NCI-H524 (cell line): ENCODE measurements at regions not wholly inside any gene's neighbourhood (a gene's known extent, or its start where the extent isn't known, plus 50 kb on each side); places are given as distances from the start of the nearest gene placed in this dataset.
"Not testable (repeated sequence)": the region's sequence is repeated elsewhere in the genome, so short reads cannot be mapped to it uniquely, and the experiment has no call there.

Experiments used
- DNase-seq, 2 experiments: peaks; one replicate each; lab custom pipeline; 2025; lab: John Stamatoyannopoulos, UW

DNA sequence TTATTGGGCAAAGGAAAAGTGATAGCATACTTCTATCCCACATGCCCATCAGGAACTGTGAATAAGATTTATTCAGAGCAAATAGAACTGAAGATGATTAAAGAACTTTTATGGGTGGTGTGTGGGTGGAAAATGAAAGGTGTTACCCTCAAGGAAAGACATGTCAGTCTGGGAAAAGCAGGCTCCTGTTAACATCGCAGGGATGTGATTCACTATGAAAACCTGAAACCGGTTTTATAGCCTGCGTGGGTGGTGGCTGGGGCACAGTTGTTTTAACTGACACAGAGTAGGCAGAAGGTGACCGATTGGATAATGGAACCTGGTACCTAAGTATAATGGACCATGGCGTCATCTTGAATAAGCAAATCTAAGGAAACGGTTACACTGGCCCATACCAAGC, 61.3 kb upstream of the CASK start:
- DNase-seq, result no peak

DNA sequence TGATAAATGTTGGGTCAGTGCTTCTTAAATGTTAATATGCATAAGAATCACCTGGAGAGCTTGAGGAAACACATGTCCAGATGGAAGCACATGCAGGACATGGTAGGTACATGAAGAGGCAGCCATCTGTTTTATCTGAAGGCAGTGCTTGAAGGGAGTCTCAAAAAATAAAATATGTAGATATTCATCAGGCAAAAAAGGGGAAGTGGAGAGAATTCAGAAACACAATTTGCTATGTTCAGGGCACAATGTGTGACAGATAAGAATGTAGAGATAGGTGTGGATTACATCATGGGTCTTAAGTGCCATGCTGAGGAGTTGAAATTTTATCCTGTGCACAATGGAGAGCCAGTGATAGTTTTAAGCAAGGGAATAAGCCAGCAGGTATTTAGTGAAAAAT, 59.6 kb upstream of the CASK start:
- peak; percentile 24 to 70 for DNase-seq

DNA sequence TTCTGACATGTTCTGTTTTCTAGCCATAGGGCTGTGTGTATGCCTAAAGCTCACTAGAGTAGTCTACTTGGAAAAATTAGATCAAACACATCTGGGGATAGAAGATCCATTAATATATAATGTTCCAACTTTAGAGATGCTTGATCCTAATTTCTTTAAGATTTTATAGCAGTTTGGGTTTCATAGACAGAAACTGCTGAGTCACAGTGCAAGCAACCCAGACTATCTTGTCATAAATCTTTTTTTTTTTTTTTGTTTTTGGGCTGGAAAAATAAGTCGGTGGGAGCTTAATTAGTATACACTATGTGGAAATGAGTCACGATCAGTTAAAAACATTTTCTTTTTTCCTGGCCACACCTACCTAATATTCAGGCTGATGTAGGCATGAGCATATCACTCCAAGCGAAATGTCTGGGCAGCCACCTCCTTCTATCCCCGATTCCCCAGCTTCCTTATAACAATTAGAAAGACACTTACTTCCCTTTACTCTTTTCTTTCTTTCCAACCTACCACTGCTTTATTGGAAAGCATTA, 58.2 kb upstream of the CASK start:
- no peak for DNase-seq

DNA sequence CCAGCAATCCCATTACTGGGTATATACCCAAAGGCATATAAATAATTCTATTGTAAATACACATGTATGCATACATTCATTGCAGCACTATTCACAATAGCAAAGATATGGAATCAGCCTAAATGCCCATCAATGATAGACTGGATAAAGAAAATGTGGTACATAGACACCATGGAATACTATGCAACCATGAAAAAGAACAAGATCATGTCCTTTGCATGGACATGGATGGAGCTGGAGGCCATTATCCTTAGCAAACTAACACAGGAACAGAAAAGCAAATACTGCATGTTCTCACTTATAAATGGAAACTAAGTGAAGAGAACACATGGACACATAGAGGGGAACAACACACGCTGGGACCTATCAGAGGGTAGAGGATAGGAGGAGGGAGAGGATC, 51.3 kb upstream of the CASK start:
- DNase-seq, result not testable (repeated sequence)

DNA sequence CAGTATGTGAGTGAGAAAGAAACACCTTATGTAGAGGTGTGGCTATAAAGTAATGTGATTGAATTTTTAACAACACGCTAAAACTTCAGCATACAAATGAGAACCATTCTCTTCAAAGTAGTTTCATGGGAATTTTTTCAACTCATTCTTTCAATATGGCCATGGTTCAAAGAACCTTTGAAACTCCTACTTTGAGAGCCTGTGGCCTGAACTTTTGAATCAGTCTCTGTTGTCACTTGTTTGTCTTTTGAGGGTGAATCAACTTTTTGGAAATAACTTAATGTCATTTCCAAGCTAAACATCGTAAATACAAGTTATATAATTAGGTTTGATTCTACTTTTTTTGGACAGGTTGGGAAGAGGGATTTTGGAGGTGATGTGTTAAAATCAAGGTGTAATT, 49.9 kb upstream of the CASK start:
- no peak for DNase-seq
